Kidney capillary endothelial cell (primary cell): ENCODE measurements at regions not wholly inside any gene's neighbourhood (a gene's known extent, or its start where the extent isn't known, plus 50 kb on each side); places are given as distances from the start of the nearest gene placed in this dataset.
"Not testable (repeated sequence)": the region's sequence is repeated elsewhere in the genome, so short reads cannot be mapped to it uniquely, and the experiment has no call there.

ENCODE experiments used
- DNase-seq: peaks from one replicate; pipeline ENCODE4 v3.0.0-alpha.2; 2018; ENCODE audit warnings: low spot score

DNA sequence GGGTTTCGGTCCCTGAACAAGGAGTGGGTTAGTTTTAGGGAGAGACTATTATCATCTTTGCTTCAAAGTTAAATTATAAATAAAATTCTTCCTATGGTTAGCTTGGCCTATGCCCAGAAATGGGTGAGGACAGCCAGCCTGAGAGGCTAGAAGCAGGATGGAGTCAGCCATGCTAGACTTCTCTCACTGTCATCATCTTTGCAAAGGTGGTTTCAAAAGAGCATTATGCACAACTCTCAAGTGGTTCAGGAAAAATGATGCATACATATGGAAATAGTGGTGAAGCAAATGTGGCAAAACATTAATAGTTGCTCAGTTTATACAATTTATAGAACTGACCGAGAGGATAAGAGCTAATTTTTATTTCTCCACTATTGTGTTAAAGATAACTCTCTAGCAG, 124.3 kb upstream of the FOXN2 start:
- DNase-seq = no peak

DNA sequence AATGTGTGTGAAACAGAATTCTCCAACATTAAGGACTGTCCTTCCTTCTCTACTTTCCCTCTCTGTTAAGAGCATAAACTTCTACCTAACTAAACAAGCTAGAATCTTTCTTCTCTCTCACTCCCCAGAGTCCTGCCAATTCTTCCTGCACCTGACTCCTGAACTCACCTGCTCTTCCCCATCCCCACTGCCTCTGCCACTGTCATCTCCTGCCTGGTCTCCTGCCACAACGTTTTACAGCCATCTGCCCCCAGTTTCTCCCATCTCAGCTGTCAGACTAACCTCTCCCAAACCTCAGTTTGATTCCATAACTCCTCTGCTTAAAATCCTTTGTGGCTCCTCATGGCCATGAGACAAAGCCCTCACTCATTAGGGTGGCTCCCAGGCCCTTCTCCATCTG, 119.8 kb upstream of the FOXN2 start:
- no peak for DNase-seq

DNA sequence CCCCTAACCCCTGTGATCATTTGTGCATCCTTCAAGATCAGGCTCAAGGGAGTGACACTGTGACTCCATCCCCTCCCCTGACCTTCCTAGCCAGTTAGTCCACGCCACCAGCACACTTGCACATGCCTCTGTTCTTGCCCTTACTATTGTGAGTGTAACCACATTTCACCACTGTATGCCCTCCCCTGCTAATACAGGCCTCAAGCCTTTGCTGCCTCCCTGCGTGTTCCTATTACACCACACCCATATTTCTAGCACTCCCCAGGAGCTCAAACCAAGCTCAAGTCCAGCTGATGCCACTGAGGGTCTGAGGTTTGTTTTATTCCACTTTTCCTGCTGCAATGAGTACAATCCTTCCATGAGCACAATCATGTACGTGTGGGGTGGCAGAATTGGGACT, 119.3 kb upstream of the FOXN2 start:
- DNase-seq = no peak

DNA sequence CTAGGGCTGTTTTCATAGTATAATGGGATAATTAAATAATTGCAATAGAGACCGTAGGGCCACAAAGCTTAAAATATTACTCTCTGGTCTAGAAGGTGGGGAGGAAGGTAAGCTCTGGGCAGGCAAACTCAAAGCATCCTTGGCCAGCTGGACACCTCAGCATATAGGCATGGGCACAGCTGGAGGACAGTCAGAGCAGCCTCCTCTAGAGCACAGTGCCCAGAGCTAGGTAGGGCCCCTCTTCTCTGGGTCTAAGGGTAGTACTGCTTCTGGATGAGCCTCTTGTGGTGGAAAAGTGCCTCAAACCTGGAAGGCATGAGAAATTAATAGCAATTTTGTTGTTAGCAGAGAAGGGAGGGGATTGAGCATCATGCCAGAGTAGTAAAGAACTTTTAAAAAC, 116.9 kb upstream of the FOXN2 start:
- DNase-seq = no peak

DNA sequence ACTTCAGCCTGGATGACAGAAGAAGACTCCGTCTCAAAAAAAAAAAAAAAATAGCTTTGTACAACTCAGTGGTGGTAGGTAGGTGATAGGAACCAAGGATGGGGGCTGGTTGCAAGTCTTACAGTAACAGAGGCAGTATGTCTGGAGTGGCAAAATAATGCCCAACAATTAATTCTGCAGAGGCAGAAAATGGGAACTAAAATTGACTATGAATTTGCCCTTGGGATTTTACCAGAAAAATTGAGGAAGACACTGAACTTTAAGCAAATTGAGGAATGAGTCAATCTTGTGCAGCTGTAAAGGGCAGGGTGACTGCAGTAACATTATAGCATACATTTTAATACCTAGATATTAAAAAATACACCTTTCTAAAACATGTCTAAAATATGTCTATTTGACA, 116.1 kb upstream of the FOXN2 start:
- no peak for DNase-seq

DNA sequence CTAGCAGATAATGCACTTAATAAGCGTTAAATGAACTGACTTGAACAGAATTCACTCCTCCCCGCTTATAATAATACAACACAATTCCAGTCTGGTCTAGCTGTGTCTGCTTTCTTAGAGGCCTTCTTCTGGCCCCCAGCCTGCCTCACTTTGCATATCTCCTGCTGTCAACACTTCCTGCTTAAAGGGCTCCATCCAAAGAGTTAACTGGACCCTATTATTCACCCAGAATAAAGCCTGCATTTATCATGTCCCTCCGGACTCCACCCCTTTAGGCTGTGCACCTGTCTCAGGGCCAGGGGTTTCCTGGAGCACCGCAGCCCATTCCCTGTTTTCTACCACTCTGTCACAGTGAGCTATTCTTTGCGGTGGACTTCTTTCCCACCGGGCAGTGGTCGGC, 115.4 kb upstream of the FOXN2 start:
- no peak for DNase-seq

DNA sequence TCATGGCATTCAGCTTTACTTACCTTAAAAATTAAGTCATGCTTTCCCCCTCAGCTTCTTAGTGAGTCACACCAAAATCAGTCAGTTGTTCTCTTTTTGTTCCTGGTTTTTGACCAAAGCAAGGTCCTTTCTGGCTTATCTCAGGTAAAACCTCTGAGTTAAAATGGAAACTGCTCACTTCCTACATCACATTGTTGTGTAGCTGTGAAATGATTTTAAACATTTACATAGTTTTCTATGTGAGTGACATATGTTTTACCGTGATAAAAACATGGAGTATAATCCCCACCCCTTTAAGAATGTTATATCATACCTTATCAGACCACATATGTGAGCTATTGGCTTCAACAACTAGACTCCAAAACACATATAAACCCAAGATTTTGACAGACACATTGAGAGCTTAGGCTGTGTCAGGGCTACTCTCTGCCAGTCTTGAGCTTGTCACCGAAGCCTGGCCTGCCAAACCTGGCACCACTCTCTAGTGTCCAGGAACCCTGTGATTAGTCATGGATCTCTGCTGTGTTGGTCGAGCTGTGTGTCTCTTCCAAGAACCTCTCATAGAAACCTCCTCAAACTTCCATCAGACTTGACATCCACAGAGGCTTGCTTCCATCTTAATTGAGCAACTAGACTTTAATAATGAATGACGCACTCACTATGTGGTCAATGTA, 113.7 kb upstream of the FOXN2 start:
- DNase-seq = no peak

DNA sequence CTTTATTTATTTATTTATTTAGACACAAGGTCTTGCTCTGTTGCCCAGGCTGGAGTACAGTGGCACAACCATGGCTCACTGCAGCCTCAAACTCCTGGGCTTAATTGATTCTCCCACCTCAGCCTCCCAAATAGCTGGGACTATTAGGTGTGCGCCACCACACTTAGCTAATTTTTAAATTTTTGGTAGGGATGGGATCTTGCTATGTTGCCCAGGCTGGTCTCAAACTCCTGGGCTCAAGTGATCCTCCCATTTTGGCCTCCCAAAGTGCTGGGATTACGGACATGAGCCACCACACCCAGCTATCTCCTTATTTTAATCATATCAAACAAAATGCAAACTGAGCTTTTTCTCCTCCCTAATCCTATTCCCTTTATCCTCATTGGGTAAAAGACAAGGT, 113.0 kb upstream of the FOXN2 start:
- not testable (repeated sequence) for DNase-seq

DNA sequence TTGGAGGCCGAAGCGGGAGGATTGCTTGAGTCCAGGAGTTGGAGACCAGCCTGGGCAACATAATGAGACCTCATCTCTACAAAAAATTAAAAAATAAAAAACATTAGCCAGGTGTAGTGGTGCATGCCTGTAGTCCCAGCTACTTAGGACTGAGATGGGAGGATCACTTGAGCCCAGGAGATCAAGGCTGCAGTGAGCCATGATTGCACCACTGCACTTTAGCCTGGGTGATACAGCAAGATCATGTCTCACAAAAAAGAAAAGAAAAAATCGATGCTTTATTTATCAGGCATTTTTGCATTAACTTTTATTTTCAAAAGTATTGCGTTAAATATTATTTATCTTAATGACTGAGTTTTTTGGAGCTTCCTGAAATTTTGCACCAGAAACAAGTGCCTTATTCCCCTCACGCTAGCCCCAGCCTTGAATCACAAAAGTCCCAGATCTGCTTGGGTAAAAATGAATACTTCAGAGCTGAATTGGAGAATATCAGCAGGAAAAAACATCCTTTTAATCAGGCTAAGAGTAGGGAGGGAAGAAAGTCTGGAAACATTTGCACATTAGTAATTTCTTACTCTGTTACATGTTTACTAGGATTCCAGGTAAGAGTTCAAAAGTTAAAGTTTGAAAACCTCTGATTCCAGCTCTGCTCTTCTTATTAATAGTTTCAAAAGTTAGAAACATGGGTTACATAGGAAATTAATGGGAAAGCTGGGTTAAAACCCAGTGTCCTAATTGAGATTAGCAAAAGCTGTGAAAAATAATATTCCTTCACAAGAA, 111.4 kb upstream of the FOXN2 start:
- DNase-seq = no peak

DNA sequence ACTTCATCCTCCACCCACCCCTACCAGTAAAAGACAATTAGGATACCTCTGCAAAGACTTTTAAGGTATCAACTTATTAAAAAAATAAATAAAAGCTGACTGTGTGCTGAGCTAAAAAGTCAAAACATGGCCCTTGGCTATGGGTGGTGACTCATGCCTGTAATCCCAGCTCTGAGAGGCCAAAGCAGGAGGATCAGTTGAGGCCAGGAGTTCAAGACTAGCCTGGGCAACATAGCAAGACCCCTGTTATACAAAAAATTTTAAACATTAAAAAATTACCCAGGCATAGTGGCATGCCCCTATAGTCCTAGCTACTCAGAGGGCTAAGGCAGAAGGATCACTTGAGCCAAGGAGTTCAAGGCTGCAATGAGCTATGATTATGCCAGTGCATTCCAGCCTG, 110.8 kb upstream of the FOXN2 start:
- DNase-seq = no peak

DNA sequence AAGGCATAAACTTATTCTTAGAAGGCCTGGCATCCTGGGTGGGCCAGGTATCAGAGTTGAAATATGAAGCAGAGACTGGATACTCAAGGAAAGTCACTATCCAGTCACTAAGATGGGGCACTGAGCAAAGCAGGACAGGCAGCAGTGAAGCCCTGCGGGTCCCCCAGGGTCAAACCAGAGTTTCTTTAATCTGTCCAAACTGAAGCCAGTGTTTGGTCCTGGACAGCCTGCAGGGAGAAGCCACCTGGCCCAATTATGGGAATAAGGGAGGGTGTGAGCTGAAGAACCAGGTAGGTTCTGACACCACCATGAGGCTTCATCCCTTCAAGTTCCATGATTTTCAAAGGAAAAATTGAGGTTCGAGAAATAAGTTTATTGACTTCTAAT, 109.7 kb upstream of the FOXN2 start:
- DNase-seq = no peak

DNA sequence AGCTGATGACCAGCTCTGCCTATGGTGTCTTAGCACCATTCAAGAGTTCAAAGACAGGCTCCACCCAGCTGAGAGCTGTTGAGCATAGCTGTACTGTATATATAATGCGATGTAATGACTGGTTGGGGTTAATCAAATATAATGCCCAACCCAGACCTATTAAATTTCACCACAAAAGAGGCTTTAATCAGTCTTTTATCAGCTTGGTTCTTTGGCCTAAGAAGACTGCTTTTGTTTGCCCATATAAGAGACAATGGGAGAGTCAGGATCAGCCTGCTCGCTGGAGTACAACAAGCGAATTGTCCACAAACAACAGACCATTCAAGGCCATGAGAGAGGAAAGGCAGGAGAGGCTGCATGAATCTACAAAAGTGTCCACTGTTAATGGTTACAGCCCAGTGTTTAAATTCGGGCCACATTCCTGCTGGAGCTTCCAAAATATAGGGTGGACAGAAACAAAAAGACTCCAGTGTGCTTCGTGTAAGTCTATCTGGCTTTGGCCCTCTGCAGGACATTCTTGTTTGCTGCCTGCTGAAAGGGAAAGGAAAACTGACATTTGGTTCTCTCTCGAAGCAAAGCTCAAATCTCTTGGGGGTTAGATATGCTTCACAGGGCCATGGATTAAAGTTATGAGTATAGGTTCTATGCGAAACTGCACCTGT, 109.2 kb upstream of the FOXN2 start:
- DNase-seq = no peak

DNA sequence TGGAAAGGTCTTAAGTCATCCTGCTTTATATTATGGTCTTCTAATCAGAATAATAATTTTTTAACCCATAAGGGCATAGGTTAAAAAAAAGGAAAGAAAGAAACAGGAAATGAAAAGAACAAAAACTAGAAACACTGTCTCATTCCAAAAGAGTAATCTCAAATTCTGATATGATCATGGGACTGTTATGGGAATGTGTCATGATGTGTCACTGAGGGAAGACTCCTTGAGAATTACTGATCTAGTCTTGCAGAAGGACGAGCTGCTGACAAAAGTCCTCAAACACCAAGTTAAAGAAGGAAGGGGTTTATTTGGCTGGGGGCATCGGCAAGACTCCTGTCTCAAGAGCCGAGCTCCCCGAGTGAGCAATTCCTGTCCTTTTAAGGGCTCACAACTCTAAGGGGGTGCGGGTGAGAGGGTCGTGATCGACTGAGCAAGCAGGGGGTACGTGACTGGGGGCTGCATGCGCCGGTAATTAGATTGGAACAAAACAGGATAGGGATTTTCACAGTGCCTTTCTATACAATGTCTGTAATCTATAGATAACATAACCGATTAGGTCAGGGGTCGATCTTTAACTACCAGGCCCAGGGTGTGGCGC, 108.3 kb upstream of the FOXN2 start:
- not testable (repeated sequence) for DNase-seq

DNA sequence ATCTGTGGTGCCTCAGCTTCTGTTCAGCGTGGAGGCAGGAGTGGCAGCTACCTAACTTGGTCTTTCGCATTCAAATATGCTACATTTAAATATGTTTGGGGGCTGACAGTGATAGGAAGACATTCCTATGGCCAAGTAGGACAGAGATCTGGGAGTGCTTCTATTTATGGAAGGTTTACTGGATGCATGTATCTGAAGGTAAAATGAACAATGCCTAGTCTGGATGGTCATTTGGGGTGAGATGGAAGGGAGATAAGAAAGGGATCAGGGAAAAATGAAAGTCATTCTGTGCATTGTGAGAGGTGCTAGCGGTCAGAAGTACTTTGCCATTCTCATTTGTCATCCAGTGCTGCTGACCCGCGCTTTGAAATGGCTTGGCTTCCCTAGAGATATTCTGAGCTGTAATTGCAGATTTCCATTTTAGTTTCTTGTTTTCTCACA, 107.3 kb upstream of the FOXN2 start:
- DNase-seq = no peak

DNA sequence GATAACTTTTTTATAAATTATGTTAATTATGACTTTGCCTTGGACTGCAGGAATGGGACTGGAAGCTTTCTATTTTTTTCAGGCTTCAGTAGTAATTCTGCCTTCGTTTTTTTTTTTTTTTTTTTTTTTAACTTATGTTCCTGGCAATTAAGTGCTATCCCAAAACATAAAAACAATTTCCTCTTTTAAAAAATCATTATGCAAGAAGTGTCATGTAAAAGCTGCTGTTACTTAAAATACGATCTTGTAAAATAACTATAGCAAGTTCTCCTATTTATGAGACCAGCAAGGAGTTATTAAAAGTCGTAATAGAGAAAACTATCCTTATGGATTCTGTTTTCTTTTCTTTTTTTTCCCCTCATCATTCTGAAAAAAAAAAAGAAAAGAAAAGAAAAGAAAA, 106.6 kb upstream of the FOXN2 start:
- DNase-seq = no peak

DNA sequence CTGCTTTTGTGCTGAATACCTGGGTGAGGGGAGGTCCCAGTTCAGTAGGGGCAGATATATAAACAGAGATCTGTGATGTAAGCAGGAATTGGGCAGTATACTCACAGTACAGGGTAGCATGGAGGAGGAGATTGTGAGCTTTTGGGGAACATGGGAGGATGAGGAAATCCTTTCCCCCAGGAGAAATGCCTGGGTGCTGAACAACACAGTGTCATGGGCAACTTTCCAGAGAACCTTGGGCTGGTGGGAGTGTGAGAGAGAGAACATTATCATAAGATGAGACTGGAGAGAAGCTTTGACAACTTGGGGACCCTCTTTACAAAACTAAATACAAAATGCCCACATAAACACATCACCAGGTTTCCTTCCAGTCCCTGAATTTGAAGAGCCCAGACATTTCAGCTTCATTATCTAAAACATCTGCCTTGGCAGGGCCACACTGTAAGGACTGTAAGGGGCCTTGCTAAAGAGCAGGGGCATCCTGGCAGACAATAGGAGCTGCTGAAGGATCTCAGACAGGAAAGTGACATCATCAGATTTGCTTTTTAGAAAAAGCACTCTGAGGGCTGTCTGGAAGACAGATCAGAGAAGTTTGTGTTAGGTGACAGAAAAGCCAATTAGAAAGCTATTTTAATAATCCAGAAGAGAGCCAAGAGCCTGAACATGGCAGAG, 105.1 kb upstream of the FOXN2 start:
- DNase-seq = peak; percentile 62

DNA sequence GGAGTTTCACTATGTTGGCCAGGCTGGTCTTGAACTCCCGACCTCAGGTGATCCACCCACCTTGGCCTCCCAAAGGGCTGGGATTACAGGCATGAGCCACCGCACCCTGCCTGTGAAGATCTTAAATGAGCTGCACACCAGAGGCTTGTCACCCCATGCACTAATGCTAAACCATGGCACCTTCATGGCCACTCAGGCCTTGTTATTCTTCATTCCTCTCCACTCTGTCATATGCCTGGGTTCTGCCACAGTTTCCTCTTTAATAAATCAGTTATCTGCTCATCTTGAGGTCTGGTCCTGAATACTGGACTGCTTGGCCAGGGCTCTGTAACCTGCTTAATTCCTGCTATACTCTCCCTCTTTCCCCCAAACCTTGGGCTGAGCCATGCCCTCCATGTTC, 104.3 kb upstream of the FOXN2 start:
- DNase-seq = no peak

DNA sequence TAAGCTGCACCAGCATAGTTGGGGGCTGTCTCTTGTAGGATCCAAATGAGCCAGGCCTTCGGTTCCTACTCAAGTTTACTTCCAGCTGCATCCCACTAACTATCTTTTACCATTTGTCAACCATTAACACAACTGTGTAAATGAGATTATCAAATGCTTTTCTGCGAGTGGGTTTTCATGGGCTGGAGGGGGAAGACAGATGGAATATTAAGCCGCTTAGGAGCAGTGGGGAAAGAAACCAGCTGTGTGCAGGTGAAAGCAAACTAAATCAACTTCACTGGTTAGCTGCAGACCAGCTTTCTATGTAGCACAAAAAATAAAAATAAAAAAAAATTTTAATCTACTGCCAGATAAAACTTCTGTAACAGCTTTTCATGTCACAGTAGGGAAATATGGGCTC, 100.8 kb upstream of the FOXN2 start:
- no peak for DNase-seq

DNA sequence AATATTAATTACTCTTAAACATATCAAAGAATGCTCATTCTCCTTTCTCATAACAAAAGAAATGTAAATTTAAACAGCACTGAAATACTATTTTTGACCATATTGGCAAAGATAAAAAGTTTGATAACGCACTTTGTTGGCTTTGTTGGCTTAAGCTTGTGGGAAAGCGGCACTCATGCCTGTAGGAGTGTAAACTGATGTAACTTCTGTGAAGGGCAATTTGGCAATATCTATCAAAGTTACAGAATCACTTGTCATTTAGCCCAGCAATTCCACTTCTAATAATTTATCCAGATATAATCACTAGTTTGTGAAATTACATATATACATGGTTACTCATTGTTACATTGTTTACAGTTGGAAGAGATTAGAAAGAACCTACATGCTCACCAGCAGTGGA, 96.3 kb upstream of the FOXN2 start:
- no peak for DNase-seq

DNA sequence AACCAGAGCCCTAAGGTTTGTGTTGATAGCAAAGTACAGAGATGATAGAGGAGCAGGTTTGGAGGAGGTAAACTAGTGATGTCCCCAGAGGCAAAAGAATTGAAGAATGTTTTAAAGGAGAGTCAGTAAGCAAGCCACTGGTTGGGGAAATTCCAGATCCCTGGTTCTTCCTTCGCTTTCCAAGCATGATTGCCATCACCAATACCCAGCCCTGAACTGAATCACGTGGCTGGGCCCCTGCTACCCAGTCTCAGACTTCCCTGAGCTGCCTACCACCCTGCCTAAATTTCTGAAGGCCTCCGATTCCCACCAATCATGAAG, 95.3 kb upstream of the FOXN2 start:
- no peak for DNase-seq

DNA sequence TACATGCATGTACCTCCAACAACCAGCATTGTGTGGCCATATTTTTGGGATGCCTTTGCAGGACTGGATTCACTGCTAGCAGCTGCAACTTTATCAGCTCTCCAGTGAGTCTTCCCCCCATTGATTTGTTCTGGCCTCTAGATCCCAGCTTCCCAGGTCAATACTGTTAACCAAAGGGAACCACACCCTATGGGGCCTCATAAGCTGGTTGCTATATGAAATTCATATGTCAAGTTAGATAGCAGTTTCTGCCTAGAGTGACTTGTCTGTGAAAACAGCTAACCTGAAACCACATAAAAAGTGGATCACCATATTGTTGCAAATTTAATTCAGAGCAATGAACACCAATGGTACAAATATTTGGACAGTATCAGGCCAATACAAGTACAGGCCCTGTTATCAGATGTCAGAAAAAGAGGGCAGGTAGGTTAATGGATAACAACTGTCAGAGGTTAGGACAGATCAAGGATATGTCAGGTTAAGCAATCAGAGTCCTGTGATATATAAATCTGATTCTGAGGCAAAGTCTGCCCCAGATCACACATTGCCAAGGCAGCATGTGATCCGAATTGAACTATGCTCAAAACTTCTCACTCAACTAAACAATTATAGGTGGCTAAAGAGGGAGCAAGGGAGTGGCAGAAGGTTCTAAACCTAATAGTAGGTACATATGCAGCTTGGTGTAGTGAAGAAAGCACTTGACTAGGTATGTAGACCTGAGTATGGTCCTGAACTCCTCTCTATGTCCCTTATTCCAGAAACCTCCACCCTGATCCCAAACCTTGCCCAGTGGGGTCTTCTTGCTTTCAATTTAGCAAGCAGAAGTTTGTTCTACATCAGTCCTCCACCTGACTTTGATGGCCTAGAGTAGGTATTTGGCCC, 94.7 kb upstream of the FOXN2 start:
- no peak for DNase-seq

DNA sequence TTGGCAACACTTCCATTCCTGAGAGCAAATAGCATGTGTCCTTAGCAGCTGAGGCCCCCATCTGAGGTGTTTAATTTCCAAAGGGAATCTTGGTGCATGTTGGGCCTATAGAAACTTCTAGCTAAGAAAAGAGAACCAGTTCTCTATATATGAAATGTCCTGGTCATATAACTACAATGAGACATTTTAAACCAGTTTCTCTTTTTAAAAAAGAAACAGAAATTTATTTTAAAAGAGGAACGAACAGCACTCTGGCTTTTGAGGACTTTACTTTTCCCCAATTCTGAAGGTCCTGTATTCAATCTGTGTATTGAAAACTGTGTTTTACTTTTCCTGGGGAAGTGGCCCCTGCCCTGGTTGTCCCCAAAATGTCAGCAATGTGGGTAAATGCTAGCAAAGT, 94.0 kb upstream of the FOXN2 start:
- no peak for DNase-seq
